SK-N-SH treated with all-trans-retinoic acid at 6 μM for 48 hours (cell line): ENCODE measurements at regions not wholly inside any gene's neighbourhood (a gene's known extent, or its start where the extent isn't known, plus 50 kb on each side); places are given as distances from the start of the nearest gene placed in this dataset.

Experiments
- ARNTL ChIP-seq: fragments of 450-650 bp; formaldehyde crosslinking; IDR thresholded peaks from 2 replicates; pipeline ENCODE4 v1.5.0; 2020; ENCODE audit warnings: low read depth, mild to moderate bottlenecking, moderate library complexity, borderline replicate concordance
- BACH2 ChIP-seq: fragments of 250-450 bp; sonication (Bioruptor Pico); IDR thresholded peaks from 2 replicates; pipeline ENCODE4 v1.9.0; 2021; ENCODE audit warnings: mild to moderate bottlenecking, borderline replicate concordance
- CREB5 ChIP-seq: fragments of 250-450 bp; sonication (Bioruptor Pico); IDR thresholded peaks from 2 replicates; pipeline ENCODE4 v1.5.1; 2020; ENCODE audit warnings: low read depth, mild to moderate bottlenecking, moderate library complexity
- CSDC2 ChIP-seq: fragments of 250-450 bp; sonication (Bioruptor Pico); IDR thresholded peaks from 2 replicates; pipeline ENCODE4 v1.5.0; 2020; ENCODE audit warnings: mild to moderate bottlenecking, moderate library complexity
- CSRNP3 ChIP-seq: fragments of 250-450 bp; sonication (Bioruptor Pico); IDR thresholded peaks from 2 replicates; pipeline ENCODE4 v1.5.1; 2021; ENCODE audit warnings: mild to moderate bottlenecking, moderate library complexity
- GLIS3 ChIP-seq: fragments of 250-450 bp; sonication (Bioruptor Pico); IDR thresholded peaks from 2 replicates; pipeline ENCODE4 v1.5.0; 2020; ENCODE audit warnings: mild to moderate bottlenecking, moderate library complexity
- ISL1 ChIP-seq: fragments of 250-450 bp; sonication (Bioruptor Pico); IDR thresholded peaks from 2 replicates; pipeline ENCODE4 v2.1.2; 2022; ENCODE audit warnings: mild to moderate bottlenecking, moderate library complexity
- PATZ1 ChIP-seq: fragments of 250-450 bp; sonication (Bioruptor Pico); IDR thresholded peaks from 2 replicates; pipeline ENCODE4 v1.8.0; 2020; ENCODE audit warnings: mild to moderate bottlenecking, moderate library complexity, borderline replicate concordance
- RARB ChIP-seq: fragments of 250-450 bp; sonication (Bioruptor Pico); IDR thresholded peaks from 2 replicates; pipeline ENCODE4 v1.8.0; 2021; ENCODE audit warnings: mild to moderate bottlenecking, moderate library complexity
- SNAI2 ChIP-seq: fragments of 250-450 bp; sonication (Bioruptor Pico); IDR thresholded peaks from 2 replicates; pipeline ENCODE4 v1.5.0; 2020; ENCODE audit warnings: mild to moderate bottlenecking, moderate library complexity
- TCF4 ChIP-seq: fragments of 250-450 bp; sonication (Bioruptor Pico); IDR thresholded peaks from 2 replicates; pipeline ENCODE4 v1.8.0; 2021; ENCODE audit warnings: mild to moderate bottlenecking, moderate library complexity, borderline replicate concordance
- ZC3H10 ChIP-seq: fragments of 250-450 bp; sonication (Bioruptor Pico); IDR thresholded peaks from 2 replicates; pipeline ENCODE4 v1.5.1; 2021; ENCODE audit warnings: mild to moderate bottlenecking, moderate library complexity
- ZFP3 ChIP-seq: fragments of 250-450 bp; sonication (Bioruptor Pico); IDR thresholded peaks from 2 replicates; pipeline ENCODE4 v1.5.0; 2020; ENCODE audit warnings: mild to moderate bottlenecking, moderate library complexity
- ZNF565 ChIP-seq: fragments of 450-650 bp; formaldehyde crosslinking; conservative IDR thresholded peaks from 2 replicates; pipeline ENCODE4 v1.5.0; 2020; ENCODE audit warnings: low read depth, mild to moderate bottlenecking, moderate library complexity

GRCh38 chr21:18493422-18493821 lies 89.8 kb upstream of the TMPRSS15 start:
- TF ChIP-seq PATZ1 (CRISPR knock-in tag) (no peak), ZNF565 (CRISPR knock-in tag) (no peak), ISL1 (CRISPR knock-in tag) (no peak), RARB (CRISPR knock-in tag) (no peak), ZFP3 (no peak), ARNTL (CRISPR knock-in tag) (no peak), CSRNP3 (CRISPR knock-in tag) (no peak), TCF4 (CRISPR knock-in tag) (no peak), CSDC2 (CRISPR knock-in tag) (no peak), ZC3H10 (CRISPR knock-in tag) (no peak), GLIS3 (CRISPR knock-in tag) (no peak), CREB5 (CRISPR knock-in tag) (no peak), SNAI2 (CRISPR knock-in tag) (no peak), BACH2 (CRISPR knock-in tag) (no peak)
